ENCODE measurements at regions not wholly inside any gene's neighbourhood (a gene's known extent, or its start where the extent isn't known, plus 50 kb on each side); places are given as distances from the start of the nearest gene placed in this dataset.

- TF ChIP-seq EZH2 (IDR thresholded peaks at IDR 0.05; ENCODE audit: borderline replicate concordance) (no peak), EZH2phosphoT487 (IDR thresholded peaks at IDR 0.05; ENCODE audit: low read depth, severe bottlenecking, unreplicated experiment) (no peak)
- TF ChIP-seq, protein P1, sequence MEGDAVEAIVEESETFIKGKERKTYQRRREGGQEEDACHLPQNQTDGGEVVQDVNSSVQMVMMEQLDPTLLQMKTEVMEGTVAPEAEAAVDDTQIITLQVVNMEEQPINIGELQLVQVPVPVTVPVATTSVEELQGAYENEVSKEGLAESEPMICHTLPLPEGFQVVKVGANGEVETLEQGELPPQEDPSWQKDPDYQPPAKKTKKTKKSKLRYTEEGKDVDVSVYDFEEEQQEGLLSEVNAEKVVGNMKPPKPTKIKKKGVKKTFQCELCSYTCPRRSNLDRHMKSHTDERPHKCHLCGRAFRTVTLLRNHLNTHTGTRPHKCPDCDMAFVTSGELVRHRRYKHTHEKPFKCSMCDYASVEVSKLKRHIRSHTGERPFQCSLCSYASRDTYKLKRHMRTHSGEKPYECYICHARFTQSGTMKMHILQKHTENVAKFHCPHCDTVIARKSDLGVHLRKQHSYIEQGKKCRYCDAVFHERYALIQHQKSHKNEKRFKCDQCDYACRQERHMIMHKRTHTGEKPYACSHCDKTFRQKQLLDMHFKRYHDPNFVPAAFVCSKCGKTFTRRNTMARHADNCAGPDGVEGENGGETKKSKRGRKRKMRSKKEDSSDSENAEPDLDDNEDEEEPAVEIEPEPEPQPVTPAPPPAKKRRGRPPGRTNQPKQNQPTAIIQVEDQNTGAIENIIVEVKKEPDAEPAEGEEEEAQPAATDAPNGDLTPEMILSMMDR (IDR thresholded peaks at IDR 0.05; ENCODE audit: poor library complexity): no peak
Observed at GRCh38 chr16:64445649-64446048, 676.2 kb downstream of the CDH11 start.
